Vagina (tissue), 2 donors: ENCODE measurements at regions not wholly inside any gene's neighbourhood (a gene's known extent, or its start where the extent isn't known, plus 50 kb on each side); places are given as distances from the start of the nearest gene placed in this dataset.

Source experiments
- DNase-seq, 2 donors: peaks; one replicate each; pipeline ENCODE4 v3.0.0-alpha.2; 2017; ENCODE audit errors: extremely low spot score in 2 of 2
- H3K27ac ChIP-seq: fragments of 200-600 bp; sonication (generic); one replicate; pipeline ENCODE4 v1.5.1; 2019
- H3K27me3 ChIP-seq: fragments of 200-600 bp; sonication (generic); one replicate; pipeline ENCODE4 v1.5.1; 2019
- H3K36me3 ChIP-seq, 2 donors: fragments of 200-600 bp; sonication (generic); one replicate each; pipeline ENCODE4 v1.5.1; 2017 to 2019
- H3K4me1 ChIP-seq: fragments of 200-600 bp; sonication (generic); one replicate; pipeline ENCODE4 v1.5.1; 2019
- H3K4me3 ChIP-seq, 2 donors: fragments of 200-600 bp; sonication (generic); 1 replicate in 1 of 2; 2 replicates in 1 of 2; pipeline ENCODE4 v1.5.1; 2016 to 2019
- H3K9me3 ChIP-seq: fragments of 200-600 bp; sonication (generic); one replicate; pipeline ENCODE4 v1.5.1; 2019
- POLR2A ChIP-seq, 2 donors: fragments of 450-650 bp; IDR thresholded peaks; one replicate each; pipeline ENCODE4 v1.6.1; 2017; ENCODE audit warnings: antibody characterized with exemption in 2 of 2, mild to moderate bottlenecking in 2 of 2, moderate library complexity in 2 of 2
- POLR2AphosphoS5 ChIP-seq, 2 donors: sonication (generic); formaldehyde crosslinking; IDR thresholded peaks; one replicate each; pipeline ENCODE4 v1.9.0; 2017; ENCODE audit warnings: antibody characterized with exemption in 2 of 2, mild to moderate bottlenecking in 2 of 2, low read depth in 1 of 2; ENCODE audit not compliant: insufficient read depth in 1 of 2
- intact Hi-C: fragments of 100-400 bp; cut with DNase I; formaldehyde crosslinking; loops from one replicate; pipeline ENCODE4 v1.15.1; 2023
- TF ChIP-seq, protein P1 (sequence below), 3 experiments: fragments of 450-650 bp in 2 of 3; fragments of 200-600 bp in 1 of 3; sonication (generic) in 1 of 3; IDR thresholded peaks; one replicate each; pipeline ENCODE4 v1.5.1; 2017 to 2019; ENCODE audit warnings: antibody characterized with exemption in 3 of 3, mild to moderate bottlenecking in 2 of 3, moderate library complexity in 2 of 3

GRCh38 chr3:177665122-177665808 lies 468.0 kb upstream of the TBL1XR1 start:
- intact Hi-C loops, result no loop called here
- Histone ChIP-seq H3K4me3 (no peak overlapping the region), H3K4me1 (no peaks in the 10 kb centered on the region), H3K27me3 (no peaks in the 10 kb centered on the region), H3K36me3 (no peaks in the 10 kb centered on the region), H3K27ac (no peak overlapping the region), H3K9me3 (no peaks in the 10 kb centered on the region)
- DNase-seq, result no peak
- TF ChIP-seq POLR2AphosphoS5 (IDR thresholded peaks at IDR 0.05; ENCODE audit: insufficient read depth in 1 of 2, low read depth in 1 of 2), result no peak
- TF ChIP-seq, protein P1, sequence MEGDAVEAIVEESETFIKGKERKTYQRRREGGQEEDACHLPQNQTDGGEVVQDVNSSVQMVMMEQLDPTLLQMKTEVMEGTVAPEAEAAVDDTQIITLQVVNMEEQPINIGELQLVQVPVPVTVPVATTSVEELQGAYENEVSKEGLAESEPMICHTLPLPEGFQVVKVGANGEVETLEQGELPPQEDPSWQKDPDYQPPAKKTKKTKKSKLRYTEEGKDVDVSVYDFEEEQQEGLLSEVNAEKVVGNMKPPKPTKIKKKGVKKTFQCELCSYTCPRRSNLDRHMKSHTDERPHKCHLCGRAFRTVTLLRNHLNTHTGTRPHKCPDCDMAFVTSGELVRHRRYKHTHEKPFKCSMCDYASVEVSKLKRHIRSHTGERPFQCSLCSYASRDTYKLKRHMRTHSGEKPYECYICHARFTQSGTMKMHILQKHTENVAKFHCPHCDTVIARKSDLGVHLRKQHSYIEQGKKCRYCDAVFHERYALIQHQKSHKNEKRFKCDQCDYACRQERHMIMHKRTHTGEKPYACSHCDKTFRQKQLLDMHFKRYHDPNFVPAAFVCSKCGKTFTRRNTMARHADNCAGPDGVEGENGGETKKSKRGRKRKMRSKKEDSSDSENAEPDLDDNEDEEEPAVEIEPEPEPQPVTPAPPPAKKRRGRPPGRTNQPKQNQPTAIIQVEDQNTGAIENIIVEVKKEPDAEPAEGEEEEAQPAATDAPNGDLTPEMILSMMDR (IDR thresholded peaks at IDR 0.05), result no peak
- no peak for TF ChIP-seq POLR2A (IDR thresholded peaks at IDR 0.05)

GRCh38 chr3:177672252-177672911 lies 475.1 kb upstream of the TBL1XR1 start:
- no peaks in the 10 kb centered on the region for H3K27me3 ChIP-seq
- intact Hi-C loops, result no loop called here
- no peak overlapping the region for H3K27ac ChIP-seq
- no peaks in the 10 kb centered on the region for H3K36me3 ChIP-seq
- no peak overlapping the region for H3K4me3 ChIP-seq
- TF ChIP-seq POLR2AphosphoS5 (IDR thresholded peaks at IDR 0.05; ENCODE audit: insufficient read depth in 1 of 2, low read depth in 1 of 2) (no peak), POLR2A (IDR thresholded peaks at IDR 0.05) (no peak)
- TF ChIP-seq, protein P1 (IDR thresholded peaks at IDR 0.05), result no peak
- no peak for DNase-seq
- no peaks in the 10 kb centered on the region for H3K9me3 ChIP-seq
- peaks cover 8% of the 10 kb centered on the region for H3K4me1 ChIP-seq

GRCh38 chr3:177673112-177673914 lies 476.0 kb upstream of the TBL1XR1 start:
- TF ChIP-seq, protein P1 (IDR thresholded peaks at IDR 0.05), result no peak
- TF ChIP-seq POLR2AphosphoS5 (IDR thresholded peaks at IDR 0.05; ENCODE audit: insufficient read depth in 1 of 2, low read depth in 1 of 2) (peak in 1 of 2 donors; percentile 29), POLR2A (IDR thresholded peaks at IDR 0.05) (no peak)
- Histone ChIP-seq H3K9me3 (no peaks in the 10 kb centered on the region), H3K4me3 (no peak overlapping the region), H3K36me3 (no peaks in the 10 kb centered on the region), H3K27ac (peak overlapping the region; percentile 37), H3K27me3 (no peaks in the 10 kb centered on the region), H3K4me1 (peaks cover 8% of the 10 kb centered on the region)
- DNase-seq, result no peak
- intact Hi-C loops, result no loop called here

- Histone ChIP-seq H3K4me3 (no peak overlapping the region), H3K9me3 (no peaks in the 10 kb centered on the region), H3K27ac (no peak overlapping the region), H3K27me3 (no peaks in the 10 kb centered on the region), H3K4me1 (peaks cover 8% of the 10 kb centered on the region), H3K36me3 (no peaks in the 10 kb centered on the region)
- DNase-seq, result no peak
- TF ChIP-seq POLR2AphosphoS5 (IDR thresholded peaks at IDR 0.05; ENCODE audit: insufficient read depth in 1 of 2, low read depth in 1 of 2) (no peak), POLR2A (IDR thresholded peaks at IDR 0.05) (no peak)
- TF ChIP-seq, protein P1 (IDR thresholded peaks at IDR 0.05), result no peak
- intact Hi-C loops, result no loop called here
These were observed 476.9 kb upstream of the TBL1XR1 start for GRCh38 chr3:177674186-177674585.
